A549 (cell line): ENCODE measurements at regions not wholly inside any gene's neighbourhood (a gene's known extent, or its start where the extent isn't known, plus 50 kb on each side); places are given as distances from the start of the nearest gene placed in this dataset.

ENCODE experiments used
- EP300 ChIP-seq, 2 experiments: fragments of >200 bp; sonication (Bioruptor Twin); formaldehyde crosslinking; IDR thresholded peaks; 2 replicates in 1 of 2; 3 replicates in 1 of 2; pipeline ENCODE4 v1.6.1; 2016 to 2017
- JUN ChIP-seq, 2 experiments: fragments of >200 bp; sonication (Bioruptor Twin); formaldehyde crosslinking; IDR thresholded peaks; 2 replicates in 1 of 2; 3 replicates in 1 of 2; pipeline ENCODE4 v1.6.1; 2016 to 2017
- KDM1A ChIP-seq: fragments of 200-600 bp; sonication (generic); IDR thresholded peaks from 2 replicates; pipeline ENCODE4 v1.6.1; 2016; ENCODE audit warnings: low read depth, mild to moderate bottlenecking
- MAFK ChIP-seq: fragments of 450-650 bp; IDR thresholded peaks from 2 replicates; pipeline ENCODE4 v1.6.1; 2014; ENCODE audit not compliant: partially characterized antibody
- NFE2L2 ChIP-seq: fragments of 150-350 bp; conservative IDR thresholded peaks from 2 replicates; pipeline ENCODE4 v1.6.1; 2014; ENCODE audit warnings: low read length
- POLR2A ChIP-seq: IDR thresholded peaks from 2 replicates; pipeline ENCODE4 v1.6.1; 2012; ENCODE audit warnings: mild to moderate bottlenecking, low read length
- ZFP36 ChIP-seq: fragments of 450-650 bp; IDR thresholded peaks from 2 replicates; pipeline ENCODE4 v1.6.1; 2014; ENCODE audit warnings: borderline replicate concordance; ENCODE audit not compliant: partially characterized antibody
- TF ChIP-seq, protein P1 (sequence below): fragments of 450-650 bp; IDR thresholded peaks from 2 replicates; pipeline ENCODE4 v1.6.1; 2014; ENCODE audit warnings: antibody characterized with exemption
- TF ChIP-seq, protein P2 (sequence below): fragments of >200 bp; sonication (Bioruptor Twin); formaldehyde crosslinking; IDR thresholded peaks from 3 replicates; pipeline ENCODE4 v1.5.1; 2016
- TF ChIP-seq, protein P3 (sequence below): fragments of 250-450 bp; sonication (Bioruptor Pico); IDR thresholded peaks from 2 replicates; pipeline ENCODE4 v1.5.0; 2020; ENCODE audit warnings: low read depth, mild to moderate bottlenecking, moderate library complexity

DNA sequence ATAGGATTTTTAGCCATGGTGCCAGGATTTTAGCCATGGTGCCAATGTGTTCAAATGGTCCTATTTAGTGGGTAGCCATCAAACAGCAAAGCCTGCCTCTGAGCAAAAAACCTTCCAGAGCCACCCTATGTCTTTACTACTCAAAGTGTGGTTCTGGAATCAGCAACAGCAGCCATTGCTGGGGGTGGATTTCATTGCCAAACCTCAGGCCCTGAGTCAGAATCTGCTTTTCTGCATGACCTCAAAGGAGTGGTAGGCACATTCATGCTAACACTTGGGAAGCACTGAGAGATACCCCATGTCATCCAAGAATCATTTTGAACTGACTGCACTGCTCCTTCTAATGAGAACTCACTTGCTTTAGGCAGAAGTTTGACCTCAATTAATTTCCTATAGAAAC, 603.0 kb downstream of the CDY2B start:
- TF ChIP-seq, protein P1, sequence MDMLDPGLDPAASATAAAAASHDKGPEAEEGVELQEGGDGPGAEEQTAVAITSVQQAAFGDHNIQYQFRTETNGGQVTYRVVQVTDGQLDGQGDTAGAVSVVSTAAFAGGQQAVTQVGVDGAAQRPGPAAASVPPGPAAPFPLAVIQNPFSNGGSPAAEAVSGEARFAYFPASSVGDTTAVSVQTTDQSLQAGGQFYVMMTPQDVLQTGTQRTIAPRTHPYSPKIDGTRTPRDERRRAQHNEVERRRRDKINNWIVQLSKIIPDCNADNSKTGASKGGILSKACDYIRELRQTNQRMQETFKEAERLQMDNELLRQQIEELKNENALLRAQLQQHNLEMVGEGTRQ = no peak
- TF ChIP-seq JUN (IDR thresholded peaks at IDR 0.05) (no peak), POLR2A (no peak), KDM1A (no peak), NFE2L2 (no peak), MAFK (no peak), ZFP36 (no peak), EP300 (IDR thresholded peaks at IDR 0.05) (no peak)
- TF ChIP-seq, protein P2, sequence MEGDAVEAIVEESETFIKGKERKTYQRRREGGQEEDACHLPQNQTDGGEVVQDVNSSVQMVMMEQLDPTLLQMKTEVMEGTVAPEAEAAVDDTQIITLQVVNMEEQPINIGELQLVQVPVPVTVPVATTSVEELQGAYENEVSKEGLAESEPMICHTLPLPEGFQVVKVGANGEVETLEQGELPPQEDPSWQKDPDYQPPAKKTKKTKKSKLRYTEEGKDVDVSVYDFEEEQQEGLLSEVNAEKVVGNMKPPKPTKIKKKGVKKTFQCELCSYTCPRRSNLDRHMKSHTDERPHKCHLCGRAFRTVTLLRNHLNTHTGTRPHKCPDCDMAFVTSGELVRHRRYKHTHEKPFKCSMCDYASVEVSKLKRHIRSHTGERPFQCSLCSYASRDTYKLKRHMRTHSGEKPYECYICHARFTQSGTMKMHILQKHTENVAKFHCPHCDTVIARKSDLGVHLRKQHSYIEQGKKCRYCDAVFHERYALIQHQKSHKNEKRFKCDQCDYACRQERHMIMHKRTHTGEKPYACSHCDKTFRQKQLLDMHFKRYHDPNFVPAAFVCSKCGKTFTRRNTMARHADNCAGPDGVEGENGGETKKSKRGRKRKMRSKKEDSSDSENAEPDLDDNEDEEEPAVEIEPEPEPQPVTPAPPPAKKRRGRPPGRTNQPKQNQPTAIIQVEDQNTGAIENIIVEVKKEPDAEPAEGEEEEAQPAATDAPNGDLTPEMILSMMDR = no peak
- TF ChIP-seq, protein P3, sequence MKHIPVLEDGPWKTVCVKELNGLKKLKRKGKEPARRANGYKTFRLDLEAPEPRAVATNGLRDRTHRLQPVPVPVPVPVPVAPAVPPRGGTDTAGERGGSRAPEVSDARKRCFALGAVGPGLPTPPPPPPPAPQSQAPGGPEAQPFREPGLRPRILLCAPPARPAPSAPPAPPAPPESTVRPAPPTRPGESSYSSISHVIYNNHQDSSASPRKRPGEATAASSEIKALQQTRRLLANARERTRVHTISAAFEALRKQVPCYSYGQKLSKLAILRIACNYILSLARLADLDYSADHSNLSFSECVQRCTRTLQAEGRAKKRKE = no peak
